Stimulated activated naive CD8-positive, alpha-beta T cell treated with anti-CD3 and anti-CD28 coated beads, Interleukin-15, Interleukin-2, amounts not matched to agents 100 ng/mL and 50 ng/mL, for 24 hours (primary cell): ENCODE measurements at regions not wholly inside any gene's neighbourhood (a gene's known extent, or its start where the extent isn't known, plus 50 kb on each side); places are given as distances from the start of the nearest gene placed in this dataset.

Experiments
- H3K27ac Mint-ChIP-seq: one replicate; pipeline ENCODE4 v1.8.0; 2021; ENCODE audit warnings: mild to moderate bottlenecking, mixed read lengths
- H3K27me3 Mint-ChIP-seq: one replicate; pipeline ENCODE4 v1.8.0; 2021; ENCODE audit warnings: mixed read lengths
- H3K36me3 Mint-ChIP-seq: one replicate; pipeline ENCODE4 v1.8.0; 2021; ENCODE audit warnings: low read depth, mixed read lengths
- H3K4me1 Mint-ChIP-seq: one replicate; pipeline ENCODE4 v1.8.0; 2021; ENCODE audit warnings: low read depth, mixed read lengths
- H3K4me3 Mint-ChIP-seq: one replicate; pipeline ENCODE4 v1.8.0; 2021; ENCODE audit warnings: mild to moderate bottlenecking, mixed read lengths
- H3K9me3 Mint-ChIP-seq: one replicate; pipeline ENCODE4 v1.8.0; 2021; ENCODE audit warnings: mixed read lengths

DNA sequence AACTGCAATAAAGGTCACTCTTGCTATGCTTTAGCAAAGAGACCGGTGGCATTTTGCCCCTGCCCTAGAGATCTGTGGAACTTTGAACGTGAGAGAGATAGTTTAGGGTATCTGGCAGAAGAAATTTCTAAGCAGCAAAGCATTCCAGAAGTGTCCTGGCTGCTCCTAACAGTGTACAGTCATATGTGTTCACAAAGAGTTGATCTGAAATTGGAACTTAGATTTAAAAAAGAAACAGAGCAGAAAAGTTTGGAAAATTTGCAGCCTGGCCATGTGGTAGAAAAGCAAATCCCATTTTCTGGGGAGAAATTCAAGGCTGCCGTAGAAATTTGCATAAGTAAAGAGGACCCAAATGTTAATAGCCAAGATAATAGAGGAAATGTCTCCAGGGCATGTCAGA is 169.2 kb downstream of the FGF1 start:
- no peaks in the 10 kb centered on the region for H3K27me3 Mint-ChIP-seq
- H3K4me3 Mint-ChIP-seq = no peak overlapping the region
- H3K27ac Mint-ChIP-seq = no peak overlapping the region
- peaks cover 11% of the 10 kb centered on the region for H3K9me3 Mint-ChIP-seq
- peaks cover 8% of the 10 kb centered on the region for H3K4me1 Mint-ChIP-seq
- peaks cover 8% of the 10 kb centered on the region for H3K36me3 Mint-ChIP-seq

DNA sequence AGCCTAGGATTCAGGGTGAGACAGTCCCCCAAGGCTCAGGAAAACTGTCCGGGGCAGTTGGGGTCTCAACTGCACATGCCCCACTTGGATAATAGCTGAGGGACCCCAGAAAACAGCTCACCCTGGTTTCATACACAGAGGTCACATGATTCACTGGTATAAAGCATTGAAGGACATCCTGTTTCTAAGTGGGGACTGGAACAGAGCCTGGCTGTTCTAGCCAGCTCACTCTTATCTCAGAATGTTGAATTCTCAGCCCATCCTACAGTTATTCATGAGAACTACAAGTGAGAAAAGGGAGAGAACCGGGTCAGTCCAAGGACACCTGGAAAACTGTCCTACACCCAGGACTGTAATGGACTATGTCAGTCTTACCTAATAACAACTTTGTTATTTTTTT is 170.9 kb downstream of the FGF1 start:
- H3K36me3 Mint-ChIP-seq = peaks cover 8% of the 10 kb centered on the region
- peaks cover 11% of the 10 kb centered on the region for H3K9me3 Mint-ChIP-seq
- H3K4me1 Mint-ChIP-seq = peaks cover 8% of the 10 kb centered on the region
- no peak overlapping the region for H3K27ac Mint-ChIP-seq
- H3K27me3 Mint-ChIP-seq = no peaks in the 10 kb centered on the region
- H3K4me3 Mint-ChIP-seq = no peak overlapping the region

DNA sequence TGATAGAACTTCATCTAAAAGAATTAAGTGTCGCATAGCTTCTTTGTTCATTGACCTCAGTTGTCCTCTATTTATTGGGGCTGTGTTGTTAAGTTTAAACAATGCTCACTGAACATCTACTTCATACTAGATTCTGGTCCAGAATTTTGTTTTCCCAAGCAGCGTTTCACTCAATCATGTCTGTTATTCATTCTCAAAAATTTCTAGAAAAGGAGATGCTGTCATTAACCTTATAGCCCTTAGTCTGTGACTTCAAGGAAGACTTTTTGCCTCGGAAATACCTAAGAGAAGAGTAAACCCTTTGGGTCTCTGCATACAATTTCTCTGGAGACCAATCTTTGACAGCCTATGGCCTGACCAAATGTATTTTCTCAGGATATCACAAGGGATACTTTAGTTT is 171.7 kb downstream of the FGF1 start:
- H3K36me3 Mint-ChIP-seq = peaks cover 8% of the 10 kb centered on the region
- H3K4me3 Mint-ChIP-seq = no peak overlapping the region
- peaks cover 8% of the 10 kb centered on the region for H3K4me1 Mint-ChIP-seq
- H3K27ac Mint-ChIP-seq = no peak overlapping the region
- H3K27me3 Mint-ChIP-seq = no peaks in the 10 kb centered on the region
- peaks cover 11% of the 10 kb centered on the region for H3K9me3 Mint-ChIP-seq

DNA sequence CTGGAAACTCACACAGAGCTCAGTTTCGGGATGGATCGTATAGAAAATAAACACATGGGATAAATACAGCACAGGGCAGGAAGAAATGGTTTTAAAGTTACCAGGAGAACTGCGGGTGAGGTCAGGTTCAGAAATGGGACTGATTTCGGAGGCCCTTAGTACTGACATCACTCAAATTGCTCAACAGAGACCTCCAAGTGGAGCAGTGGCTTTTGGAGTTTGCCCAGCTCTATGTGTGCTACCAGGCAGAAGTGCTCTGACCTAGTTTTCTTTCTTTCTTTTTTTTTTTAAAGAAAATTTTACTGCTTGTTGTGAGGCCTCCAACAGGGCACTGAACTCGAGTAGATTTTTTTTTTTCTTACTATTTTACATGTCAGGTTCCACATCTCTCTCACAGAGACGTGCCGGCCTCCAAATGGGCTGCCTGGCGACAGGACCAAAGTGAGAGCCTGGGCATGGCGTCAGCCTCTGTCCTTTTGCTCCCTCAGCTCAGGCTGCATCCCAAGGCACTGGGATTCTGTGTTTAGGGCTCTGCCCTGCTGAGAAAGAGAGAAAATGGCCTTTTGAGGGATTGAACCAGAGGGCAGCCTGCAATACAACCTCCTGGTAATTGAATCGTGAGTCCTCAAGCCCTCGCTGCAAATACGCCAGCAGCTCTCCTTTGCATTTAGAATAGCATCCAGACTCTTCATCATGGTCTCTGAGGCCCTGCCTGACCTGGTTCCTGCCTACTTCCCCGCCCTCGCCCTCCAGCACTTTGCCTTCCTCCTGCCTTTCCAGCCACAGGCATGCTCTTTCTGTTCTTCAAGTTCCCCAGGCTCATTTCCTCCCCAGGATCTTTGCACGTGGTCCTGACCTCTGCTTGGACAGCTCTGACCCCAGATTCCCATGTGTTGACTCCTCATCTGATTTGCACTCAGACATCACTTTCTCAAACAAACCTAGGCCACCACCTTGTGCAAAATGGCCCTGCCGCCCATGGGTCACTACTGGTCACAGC is 173.5 kb downstream of the FGF1 start:
- H3K4me3 Mint-ChIP-seq = no peak overlapping the region
- no peak overlapping the region for H3K27ac Mint-ChIP-seq
- peaks cover 8% of the 10 kb centered on the region for H3K36me3 Mint-ChIP-seq
- H3K4me1 Mint-ChIP-seq = peaks cover 26% of the 10 kb centered on the region
- H3K27me3 Mint-ChIP-seq = no peaks in the 10 kb centered on the region
- peaks cover 11% of the 10 kb centered on the region for H3K9me3 Mint-ChIP-seq

DNA sequence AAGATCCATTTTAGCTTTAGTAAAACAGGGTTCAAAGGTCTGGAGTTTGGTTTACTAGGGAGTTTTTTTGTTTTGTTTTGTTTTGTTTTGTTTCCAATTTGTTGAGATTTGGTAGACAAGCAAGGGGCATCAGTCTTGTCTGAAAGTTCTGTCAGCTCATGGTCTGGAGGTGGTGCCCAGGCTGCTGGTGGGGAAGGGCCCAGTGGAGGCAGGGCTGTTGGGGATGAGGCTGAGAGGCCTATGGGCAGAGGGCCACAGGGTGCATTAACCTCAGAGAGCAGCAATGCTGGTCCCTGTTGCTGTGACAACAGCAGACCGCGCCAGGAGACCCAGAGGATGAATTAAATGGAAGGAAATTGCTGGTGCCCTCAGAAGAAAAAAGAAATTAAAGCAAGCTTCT is 174.5 kb downstream of the FGF1 start:
- H3K4me3 Mint-ChIP-seq = no peak overlapping the region
- H3K27ac Mint-ChIP-seq = no peak overlapping the region
- peaks cover 3% of the 10 kb centered on the region for H3K36me3 Mint-ChIP-seq
- H3K9me3 Mint-ChIP-seq = peaks cover 5% of the 10 kb centered on the region
- H3K27me3 Mint-ChIP-seq = no peaks in the 10 kb centered on the region
- H3K4me1 Mint-ChIP-seq = peaks cover 32% of the 10 kb centered on the region

DNA sequence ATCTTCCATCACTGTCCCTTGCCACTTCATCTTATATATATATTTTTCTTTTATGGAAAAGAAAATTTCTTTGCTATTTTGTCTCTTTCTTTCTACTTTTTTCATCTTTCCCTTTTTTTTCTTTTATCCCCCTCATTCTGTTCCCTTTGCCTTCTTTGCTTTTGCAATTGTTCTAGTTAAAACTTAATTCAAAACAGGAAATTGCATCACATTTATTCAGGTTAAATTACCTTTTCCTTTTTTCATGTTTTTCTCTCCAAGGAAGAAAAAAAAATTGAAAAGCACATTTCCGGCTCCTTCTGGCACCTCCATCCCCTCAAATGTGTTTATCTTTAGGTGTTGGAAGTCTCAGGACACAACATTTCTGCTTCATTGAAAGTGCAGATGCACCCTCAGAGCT is 176.9 kb downstream of the FGF1 start:
- Mint-ChIP-seq H3K36me3 (no peaks in the 10 kb centered on the region), H3K4me1 (peaks cover 44% of the 10 kb centered on the region), H3K4me3 (no peak overlapping the region), H3K27me3 (no peaks in the 10 kb centered on the region), H3K27ac (no peak overlapping the region), H3K9me3 (no peaks in the 10 kb centered on the region)

DNA sequence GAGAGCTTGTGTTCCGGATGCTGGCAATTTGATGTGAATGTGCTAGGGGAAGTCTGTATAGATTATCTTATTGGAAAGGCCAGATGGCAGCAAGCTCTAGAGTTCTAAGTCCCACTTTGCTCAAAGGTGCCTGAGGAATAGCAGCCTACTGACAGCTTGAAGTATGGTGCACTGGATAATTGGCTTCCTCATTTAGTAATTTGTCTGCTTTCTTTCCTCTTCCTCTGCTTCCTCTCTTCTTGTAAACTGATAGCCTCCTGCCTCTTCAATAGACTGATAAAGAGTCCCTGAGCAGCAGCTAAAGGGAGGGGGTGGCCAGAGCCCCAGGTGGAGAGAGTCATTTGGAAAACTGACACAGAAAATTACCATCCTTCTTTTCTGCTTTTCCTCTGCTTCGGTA is 177.3 kb downstream of the FGF1 start:
- no peaks in the 10 kb centered on the region for H3K27me3 Mint-ChIP-seq
- no peak overlapping the region for H3K27ac Mint-ChIP-seq
- no peak overlapping the region for H3K4me3 Mint-ChIP-seq
- H3K9me3 Mint-ChIP-seq = no peaks in the 10 kb centered on the region
- no peaks in the 10 kb centered on the region for H3K36me3 Mint-ChIP-seq
- peaks cover 48% of the 10 kb centered on the region for H3K4me1 Mint-ChIP-seq

DNA sequence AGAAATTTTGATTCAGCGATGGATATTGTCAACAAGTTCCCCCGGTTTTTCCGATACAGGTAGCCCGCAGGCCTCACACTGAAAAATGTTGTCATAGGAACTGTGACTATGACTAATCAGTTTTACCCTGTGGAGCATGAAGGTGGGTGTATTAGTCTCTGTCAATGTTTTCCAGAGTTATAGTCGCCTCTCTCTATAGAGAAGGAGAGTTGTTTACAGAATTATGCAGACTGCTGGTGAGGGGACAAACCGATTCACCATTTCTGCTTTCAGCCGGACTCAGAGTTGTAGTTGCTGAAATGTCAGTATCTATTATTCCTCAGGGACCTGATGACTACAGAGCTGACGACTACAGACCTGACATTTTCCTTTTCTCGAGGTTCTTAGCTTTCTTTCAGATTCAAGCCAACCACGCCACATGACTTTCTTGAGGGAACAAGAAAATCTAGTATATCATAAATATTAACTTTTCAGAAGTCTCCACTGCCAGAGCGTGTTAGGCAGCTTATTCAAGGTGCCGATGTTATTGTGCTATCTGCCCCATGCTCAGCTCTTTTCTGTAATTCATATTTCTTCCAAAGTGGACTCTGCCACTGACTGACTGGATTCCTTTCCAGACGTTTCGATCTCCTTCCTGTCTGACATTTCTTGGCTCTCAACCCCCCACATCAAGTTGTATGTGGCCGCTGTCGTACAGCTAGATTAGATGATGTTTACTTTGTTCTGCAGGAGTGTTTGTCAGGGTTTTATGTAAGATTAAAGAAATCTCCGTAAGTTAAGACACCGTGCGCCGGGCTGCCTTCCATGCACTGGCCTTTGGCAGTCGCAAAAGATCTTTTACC is 178.1 kb downstream of the FGF1 start:
- Mint-ChIP-seq H3K36me3 (no peaks in the 10 kb centered on the region), H3K4me1 (peaks cover 52% of the 10 kb centered on the region), H3K4me3 (no peak overlapping the region), H3K27me3 (no peaks in the 10 kb centered on the region), H3K27ac (no peak overlapping the region), H3K9me3 (no peaks in the 10 kb centered on the region)

DNA sequence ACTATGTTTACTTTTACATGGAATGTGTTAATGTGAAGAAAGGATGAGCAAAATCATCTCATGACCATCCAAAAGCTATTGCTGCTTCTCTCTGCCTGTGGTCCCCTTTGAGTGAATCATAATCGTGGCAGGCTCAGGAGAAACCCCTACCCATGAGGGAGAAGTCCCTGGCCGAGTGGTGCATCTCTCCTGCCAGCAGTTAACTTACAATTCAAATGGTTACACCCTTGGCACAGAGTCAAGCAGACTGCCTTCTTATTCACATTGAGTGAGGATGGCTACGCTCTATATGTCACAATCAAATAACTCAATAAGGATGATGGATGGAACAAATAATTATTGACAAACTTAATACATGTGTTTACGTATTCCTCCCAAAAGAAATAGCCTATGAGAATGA is 179.1 kb downstream of the FGF1 start:
- Mint-ChIP-seq H3K4me1 (peaks cover 52% of the 10 kb centered on the region), H3K36me3 (no peaks in the 10 kb centered on the region), H3K27ac (no peak overlapping the region)

DNA sequence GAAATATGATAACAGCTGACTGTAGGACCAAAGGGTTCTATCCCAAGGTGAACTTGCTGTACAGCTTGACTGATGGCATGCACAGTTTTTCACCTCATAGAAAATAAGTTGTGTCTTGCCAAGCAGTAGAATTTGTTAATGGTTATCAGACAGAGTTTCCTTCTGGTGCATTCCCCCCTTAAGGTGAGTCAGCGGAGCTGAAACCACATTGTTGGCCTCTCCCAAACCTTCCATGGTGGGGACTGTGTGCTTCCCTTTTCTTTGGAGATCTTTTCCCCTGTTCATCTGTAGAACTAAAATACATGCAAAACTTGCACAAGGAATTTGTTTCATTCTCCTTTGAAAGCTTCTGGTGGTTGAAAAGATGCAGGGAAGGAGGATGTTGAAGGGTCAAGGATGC is 179.8 kb downstream of the FGF1 start:
- Mint-ChIP-seq H3K36me3 (no peaks in the 10 kb centered on the region), H3K27ac (peak overlapping the region; percentile 17), H3K4me1 (peaks cover 52% of the 10 kb centered on the region), H3K4me3 (no peak overlapping the region), H3K27me3 (no peaks in the 10 kb centered on the region), H3K9me3 (no peaks in the 10 kb centered on the region)

More for the DNA sequence above, 179.1 kb downstream of the FGF1 start:
- Mint-ChIP-seq H3K4me3 (no peak overlapping the region), H3K27me3 (no peaks in the 10 kb centered on the region), H3K9me3 (no peaks in the 10 kb centered on the region)

DNA sequence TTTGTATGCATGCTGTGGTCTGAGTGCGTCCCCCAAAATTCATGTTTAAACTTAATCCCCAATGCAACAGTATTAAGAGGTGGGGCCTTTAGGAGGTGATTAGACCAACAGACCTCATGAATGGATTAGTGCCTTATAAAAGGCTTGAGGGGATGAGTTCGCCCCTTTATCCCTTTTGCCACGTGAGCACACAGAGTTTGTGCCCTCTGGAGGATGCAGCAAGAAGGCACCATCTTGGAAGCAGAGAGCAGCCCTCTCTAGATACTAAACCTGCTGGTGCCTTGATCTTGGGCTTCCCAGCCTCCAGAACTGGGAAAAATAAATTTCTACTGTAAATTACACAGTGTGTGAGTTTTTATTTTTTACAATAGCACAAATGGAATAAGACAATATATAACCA is 177.1 kb upstream of the SPRY4 start:
- H3K36me3 Mint-ChIP-seq = no peaks in the 10 kb centered on the region
- no peaks in the 10 kb centered on the region for H3K9me3 Mint-ChIP-seq
- H3K27me3 Mint-ChIP-seq = no peaks in the 10 kb centered on the region
- H3K4me3 Mint-ChIP-seq = no peak overlapping the region
- H3K4me1 Mint-ChIP-seq = peaks cover 29% of the 10 kb centered on the region
- H3K27ac Mint-ChIP-seq = no peak overlapping the region

DNA sequence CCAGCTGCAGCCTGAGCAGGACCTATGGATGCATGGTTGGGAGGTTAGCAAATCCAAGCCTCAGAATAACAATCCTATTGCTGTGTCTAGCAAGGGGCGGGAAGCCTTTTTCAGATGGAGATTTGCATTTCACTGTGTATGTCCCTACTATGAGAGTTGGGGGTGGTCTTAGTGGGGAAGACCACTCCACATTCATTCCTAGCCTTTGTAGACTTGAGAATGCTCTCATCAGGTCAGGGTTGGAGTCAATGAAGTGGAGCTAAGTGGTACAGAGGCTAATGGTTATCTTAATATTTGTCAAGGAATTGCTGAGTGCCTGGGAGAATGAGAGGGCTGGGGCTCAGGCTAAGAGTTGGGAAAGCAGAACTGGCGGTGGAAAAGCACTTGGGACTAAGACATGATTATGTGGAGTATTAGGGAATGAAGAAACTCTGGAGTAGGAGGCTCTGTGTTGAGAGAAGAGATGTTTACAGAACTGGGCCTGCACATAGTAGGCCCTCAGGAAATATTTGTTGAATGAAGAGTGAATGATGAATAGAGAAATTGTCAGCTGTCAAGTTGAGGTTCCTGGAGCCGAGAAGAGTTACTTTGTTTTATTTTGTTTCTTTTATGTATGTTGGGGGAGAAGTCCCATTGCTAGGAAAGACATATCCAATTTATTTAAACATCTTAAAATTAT is 175.5 kb upstream of the SPRY4 start:
- H3K27me3 Mint-ChIP-seq = no peaks in the 10 kb centered on the region
- no peaks in the 10 kb centered on the region for H3K36me3 Mint-ChIP-seq
- H3K4me1 Mint-ChIP-seq = peaks cover 13% of the 10 kb centered on the region
- no peak overlapping the region for H3K27ac Mint-ChIP-seq
- H3K4me3 Mint-ChIP-seq = no peak overlapping the region
- no peaks in the 10 kb centered on the region for H3K9me3 Mint-ChIP-seq

DNA sequence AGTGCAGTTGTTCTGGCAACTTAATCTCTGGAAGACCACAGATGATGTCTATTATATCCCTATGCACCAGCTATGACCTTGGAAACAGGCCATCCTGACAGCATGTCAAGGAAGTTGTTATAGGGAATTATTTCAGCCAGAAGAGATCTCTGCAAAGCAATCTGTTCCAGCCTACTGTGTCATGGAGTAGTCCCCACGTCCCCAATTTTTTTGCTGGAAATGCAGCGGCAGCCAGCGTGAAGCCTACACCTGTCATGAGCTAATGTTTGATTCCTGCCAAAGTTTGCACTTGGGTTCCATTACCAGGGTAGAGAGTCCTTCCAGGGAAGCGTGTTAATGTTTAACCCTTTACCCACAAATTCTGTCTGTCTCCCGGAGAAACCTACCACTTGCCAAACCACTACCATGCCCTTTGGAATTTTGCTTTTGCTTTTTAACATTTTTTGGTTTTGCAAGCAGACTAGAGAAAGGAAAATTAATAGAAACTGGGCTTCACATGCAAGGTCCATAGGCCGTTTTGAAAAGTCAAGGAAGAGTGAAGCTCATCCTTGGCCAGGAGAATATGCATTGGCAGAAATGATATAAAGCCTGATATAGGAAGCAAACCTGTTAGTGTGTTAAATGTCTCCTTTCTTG is 174.9 kb upstream of the SPRY4 start:
- Mint-ChIP-seq H3K27ac (no peak overlapping the region), H3K27me3 (no peaks in the 10 kb centered on the region)

DNA sequence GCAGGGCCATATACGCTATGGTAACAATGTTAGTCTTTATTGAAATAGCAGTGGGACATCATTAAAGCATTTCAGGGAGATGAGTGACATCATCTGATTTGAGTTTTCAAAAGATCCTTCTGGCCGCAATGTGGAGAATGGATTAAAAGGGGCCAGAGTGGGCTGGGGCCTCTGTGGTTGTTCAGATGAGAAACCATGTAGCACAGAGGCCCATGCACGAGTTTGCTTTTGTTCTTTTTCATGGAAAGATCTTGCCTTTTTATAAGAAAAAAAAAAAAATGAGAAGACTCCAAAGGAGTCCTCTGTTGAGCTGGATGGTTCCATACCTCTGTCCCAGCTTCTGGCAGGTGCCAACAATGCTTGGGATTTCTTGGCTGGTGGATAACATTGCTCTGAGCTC is 173.5 kb upstream of the SPRY4 start:
- Mint-ChIP-seq H3K27me3 (no peaks in the 10 kb centered on the region), H3K4me3 (no peak overlapping the region), H3K36me3 (no peaks in the 10 kb centered on the region), H3K9me3 (no peaks in the 10 kb centered on the region), H3K27ac (no peak overlapping the region), H3K4me1 (peaks cover under 1% of the 10 kb centered on the region)

More for the DNA sequence above, 174.9 kb upstream of the SPRY4 start:
- Mint-ChIP-seq H3K36me3 (no peaks in the 10 kb centered on the region), H3K4me1 (peaks cover 12% of the 10 kb centered on the region), H3K4me3 (no peak overlapping the region), H3K9me3 (no peaks in the 10 kb centered on the region)
